HG03196 (cell line): ENCODE measurements at regions not wholly inside any gene's neighbourhood (a gene's known extent, or its start where the extent isn't known, plus 50 kb on each side); places are given as distances from the start of the nearest gene placed in this dataset.
"Not testable (repeated sequence)": the region's sequence is repeated elsewhere in the genome, so short reads cannot be mapped to it uniquely, and the experiment has no call there.

Experiments
- ATAC-seq: cut with Tn5 transposase; IDR thresholded peaks from one replicate; pipeline ENCODE4 v1.9.1; 2021; ENCODE audit not compliant: unreplicated experiment

DNA sequence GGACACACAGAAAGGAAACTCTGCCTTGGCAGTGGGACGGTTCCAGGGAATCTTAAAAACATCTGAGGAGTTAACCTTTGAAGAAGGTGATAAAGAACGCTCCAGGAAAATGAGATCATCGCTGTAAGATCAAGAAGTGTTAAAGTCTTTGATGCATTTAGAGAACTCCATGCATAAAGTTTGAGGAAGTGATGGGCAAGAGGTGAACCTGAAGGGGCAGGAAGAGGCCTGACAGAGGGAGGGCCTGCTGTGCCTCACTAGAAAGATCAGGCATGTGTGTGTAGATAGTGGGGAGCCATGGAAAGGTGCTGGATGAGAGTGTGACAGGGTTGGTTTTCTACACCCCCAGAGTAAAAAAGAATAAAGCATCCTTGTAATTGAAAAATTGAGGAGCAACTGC lies 889.2 kb downstream of the MCTP2 start:
- no peak for ATAC-seq

DNA sequence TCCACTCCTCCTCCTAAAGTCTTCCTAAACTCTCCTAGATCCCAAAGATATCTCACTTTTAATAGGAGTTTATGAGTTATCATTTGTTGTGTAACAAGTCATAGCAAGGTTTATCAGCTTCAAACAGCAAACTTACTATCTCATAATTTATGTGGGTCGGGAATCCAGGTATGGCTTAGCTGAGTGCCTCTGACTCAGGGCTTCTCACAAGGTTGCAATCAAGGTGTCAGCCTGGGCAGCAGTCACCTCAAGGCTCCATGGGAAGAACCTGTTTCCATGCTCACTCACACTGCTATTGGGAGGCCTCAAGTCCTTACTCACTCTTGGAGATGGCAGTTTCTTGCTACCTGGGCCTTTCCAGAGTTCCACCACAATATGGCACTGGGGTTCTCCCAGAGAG lies 889.8 kb downstream of the MCTP2 start:
- ATAC-seq, result no peak

DNA sequence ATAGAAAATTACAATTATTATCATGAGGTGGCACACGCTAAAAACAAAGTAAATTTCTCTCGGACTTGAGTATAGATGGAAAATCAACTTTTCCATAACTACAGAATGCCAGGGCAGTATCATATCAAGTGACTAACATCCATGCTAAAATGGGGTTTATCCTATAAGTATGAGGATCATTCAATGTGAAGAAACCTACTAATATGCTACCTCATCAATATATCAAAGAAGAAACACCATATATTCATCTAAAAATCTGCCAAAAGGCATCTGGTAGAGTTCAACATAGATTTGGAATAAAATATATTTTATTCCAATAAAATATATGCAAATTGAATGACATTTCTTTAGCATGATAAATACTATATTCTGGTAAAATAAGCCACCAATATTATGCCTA lies 894.4 kb downstream of the MCTP2 start:
- no peak for ATAC-seq

DNA sequence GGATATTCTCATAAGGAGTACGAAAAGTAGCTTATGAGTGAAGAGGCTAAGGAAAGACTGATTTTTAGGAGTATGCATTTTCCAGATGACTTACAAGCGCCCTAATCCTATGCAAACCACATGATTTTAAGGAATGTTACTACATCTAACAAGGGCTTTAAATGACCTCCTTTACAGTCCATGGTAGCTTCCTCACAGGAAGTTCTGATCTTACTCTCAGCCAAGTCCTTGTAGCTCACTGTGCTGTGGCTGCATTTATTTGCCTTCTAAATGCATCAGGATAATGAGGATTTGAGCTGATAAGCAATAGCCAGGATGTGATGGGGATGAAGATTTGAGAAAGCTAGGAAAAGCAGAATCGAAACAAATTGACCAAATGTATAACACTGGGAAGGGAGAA lies 896.0 kb downstream of the MCTP2 start:
- no peak for ATAC-seq

DNA sequence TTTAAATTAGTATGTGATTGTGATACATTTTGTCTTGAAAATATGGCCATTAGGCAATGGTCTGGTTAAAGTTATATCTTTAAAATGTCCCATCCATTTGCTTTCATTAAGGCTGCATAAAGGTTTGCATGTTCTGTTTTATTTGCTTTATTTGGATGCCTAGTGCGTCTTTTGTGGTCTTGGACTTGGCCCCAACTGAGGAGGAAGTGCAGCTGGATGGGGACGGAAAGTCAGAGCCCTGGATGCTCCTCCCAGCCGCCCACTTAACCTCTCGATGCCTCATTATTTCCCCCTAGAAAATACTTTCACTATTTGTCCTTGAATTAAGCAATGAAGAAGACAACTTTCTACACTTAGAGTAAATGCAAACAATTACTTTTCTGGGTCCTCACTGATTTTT lies 898.2 kb downstream of the MCTP2 start:
- no peak for ATAC-seq

DNA sequence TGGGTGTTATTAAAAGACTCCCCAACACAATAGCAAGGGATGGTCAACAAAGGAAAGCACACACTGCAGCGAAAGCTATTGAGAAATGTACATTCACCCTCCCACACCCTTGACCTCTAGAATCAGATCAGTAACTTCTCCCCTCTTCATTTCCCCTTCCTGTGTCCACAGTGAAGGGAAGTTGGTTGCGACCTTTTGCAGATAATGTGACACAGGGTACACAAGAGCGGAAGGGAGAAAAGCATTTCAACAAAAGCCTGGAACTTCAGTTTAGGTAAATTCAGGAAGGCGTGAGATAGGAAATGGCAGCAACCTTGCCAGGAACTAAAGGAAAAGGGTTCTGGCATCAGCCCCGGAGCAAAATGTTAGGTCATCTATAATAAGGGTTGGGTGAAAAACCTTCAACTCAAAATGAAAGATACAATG lies 899.8 kb downstream of the MCTP2 start:
- ATAC-seq, result no peak

DNA sequence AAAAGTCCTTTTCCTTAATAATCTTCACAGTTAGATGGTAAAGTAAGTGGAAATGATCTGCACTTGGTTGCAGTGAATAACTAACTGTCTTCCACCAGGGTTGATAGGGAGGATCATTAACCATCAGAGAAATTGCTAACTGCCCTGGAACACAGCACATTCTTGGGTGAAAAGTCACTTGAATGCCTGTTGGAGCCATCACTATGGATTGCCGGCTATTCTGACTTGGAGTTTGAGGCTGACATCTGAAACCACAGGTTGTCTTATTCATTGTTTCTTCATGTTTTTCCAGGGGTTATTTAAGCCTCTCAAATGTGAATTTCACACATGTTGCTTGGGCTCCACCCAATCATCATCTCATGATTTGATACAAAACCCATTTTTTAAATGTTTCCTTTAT lies 901.4 kb downstream of the MCTP2 start:
- ATAC-seq, result no peak

DNA sequence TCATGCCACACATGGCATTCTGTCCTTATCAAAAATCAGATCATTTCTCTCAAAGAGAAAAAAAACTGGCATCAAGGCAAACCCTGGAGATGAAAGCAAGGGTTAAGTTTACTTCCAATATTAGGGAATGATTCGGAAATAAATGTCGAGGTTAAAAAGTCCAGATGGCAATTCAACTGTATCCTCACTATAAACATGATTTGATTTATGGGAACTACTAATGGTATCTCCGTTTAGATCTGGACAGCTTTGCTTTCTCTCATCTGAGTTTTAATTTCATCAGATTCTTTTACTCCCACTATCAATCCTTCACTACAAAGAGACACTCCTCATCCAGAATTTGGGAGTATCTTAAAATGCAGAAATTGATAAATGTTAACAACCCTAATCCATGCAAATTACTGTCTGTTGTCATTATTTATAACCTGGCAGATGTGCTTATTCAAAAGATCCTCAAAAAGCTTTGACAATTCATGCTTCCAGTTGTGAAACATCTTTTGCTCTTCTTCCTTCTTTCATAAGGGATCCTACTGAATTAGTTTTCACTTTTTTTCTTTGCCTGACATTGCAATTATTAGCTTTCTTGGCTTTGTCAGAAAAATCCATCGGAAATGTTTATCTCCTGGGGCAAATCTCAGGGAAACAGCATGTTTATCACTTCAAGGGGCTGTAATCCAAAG lies 903.2 kb downstream of the MCTP2 start:
- no peak for ATAC-seq

DNA sequence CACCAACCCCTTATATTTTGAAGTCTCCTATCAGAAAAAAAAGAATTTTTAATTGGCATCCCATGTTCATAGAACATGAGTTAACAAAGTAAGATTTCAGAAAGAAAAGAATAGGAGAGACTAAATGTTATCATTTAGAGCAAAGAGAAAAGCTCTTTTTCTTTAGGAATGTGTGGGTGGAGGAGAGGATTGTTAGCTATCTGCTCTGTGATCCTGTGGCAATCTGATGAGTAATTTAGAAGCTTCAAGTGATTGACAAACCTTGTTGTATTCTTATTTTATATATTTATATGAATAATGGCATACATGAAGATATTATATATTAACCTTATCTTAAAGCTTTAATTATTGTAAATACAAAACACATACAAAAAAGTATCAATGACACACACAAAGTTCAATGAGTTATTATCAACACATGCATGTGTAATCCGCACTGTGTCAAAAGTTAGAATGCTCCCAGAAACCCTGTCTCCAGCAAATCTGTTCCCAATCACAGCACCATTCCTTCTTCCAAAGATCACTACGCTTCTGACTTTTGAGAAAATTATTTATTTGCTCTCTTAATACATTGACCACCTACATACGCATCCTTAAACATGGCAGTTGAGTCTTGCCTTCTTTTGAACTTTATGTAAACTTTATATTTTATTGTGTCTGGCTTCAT lies 907.4 kb downstream of the MCTP2 start:
- no peak for ATAC-seq

DNA sequence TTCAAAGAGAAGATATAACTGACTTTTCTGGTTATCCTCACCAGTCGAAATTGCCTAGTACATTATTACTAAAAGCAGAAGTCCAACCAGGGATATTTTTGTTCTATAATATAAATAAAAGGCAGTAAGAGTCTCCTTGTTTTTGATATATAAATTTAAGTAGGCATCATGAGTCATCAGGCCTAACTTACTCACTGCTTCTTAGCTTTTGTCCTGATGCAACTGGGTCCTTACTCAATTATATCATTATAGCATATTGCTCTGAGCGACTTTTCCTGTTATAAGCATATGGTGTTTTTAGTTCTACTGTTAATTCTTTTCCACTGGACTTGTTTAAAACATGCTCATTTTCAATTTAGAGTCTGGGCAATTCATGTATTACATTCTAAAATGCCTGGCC lies 910.1 kb downstream of the MCTP2 start:
- ATAC-seq, result no peak

DNA sequence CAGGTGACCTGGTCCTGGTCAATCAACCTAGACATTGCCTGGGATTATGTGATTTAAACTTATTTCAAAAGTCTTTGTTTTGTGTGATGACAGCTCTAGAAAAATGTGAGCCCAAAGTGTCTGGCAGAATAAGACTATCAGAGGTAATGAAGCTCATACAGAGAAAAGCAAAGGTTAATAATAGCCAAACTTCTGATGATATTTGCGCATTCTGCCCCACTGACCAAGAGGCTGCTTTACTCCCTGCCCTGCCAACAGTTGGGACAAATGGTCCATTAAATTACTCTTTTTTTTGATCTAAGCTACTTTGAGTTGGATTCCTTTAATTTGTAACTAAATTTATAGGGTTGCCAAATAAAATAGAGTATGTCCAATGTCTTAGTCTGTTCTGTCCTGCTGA lies 911.2 kb downstream of the MCTP2 start:
- ATAC-seq, result no peak

DNA sequence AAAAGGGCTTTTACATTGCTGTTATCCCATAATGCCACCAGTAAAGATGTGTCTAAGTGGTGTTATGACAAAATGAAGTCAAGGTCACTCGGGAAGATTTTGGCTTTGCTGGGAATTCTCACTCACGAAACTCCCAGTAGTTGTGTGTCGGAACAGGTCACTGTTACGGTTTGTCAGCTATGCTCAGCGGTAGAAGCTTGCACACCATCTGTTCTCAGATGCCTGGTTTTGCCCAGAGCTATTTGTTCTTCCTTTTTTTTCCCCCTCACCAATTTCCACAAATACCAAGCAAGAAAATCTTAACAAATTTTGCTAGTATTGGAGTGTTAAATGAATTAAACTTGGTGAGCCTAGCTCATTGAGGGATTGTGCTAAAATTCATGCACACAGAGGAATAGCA lies 915.1 kb downstream of the MCTP2 start:
- no peak for ATAC-seq

DNA sequence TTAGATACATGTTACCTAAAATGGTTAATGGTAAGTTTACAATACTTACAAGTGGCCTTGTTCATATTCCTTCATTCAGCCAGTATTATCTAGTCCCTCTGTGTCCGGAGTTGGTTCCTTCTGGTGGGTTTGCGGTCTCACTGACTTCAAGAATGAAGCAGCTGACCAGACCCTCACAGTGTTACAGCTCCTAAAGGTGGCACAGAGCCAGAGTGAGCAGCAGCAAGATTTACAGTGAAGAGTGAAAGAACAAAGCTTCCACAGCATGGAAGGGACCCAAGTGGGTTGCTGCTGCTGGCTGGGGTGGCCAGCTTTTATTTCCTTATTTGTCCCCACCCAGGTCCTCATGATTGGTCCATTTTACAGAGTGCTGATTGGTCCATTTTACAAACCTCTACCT lies 916.8 kb downstream of the MCTP2 start:
- ATAC-seq, result no peak

DNA sequence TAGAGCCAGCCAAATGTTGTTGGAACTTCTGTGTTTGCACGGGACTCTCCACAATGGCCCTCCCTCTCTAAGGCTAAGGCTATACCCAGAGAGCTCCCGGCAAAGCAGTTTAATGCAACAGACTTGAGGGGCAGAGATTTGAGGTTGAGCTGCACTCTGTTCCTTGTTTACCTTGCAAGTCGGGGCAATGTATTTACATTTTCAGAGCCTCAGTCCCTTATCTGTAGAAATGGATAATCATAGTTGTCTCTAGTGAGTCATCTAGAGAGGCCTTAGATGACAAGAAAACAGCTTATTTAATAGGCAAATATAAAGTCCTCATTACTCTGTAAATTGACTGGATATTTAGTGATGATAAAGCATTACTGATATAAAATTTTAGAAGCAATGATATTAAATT lies 917.7 kb downstream of the MCTP2 start:
- ATAC-seq, result no peak

DNA sequence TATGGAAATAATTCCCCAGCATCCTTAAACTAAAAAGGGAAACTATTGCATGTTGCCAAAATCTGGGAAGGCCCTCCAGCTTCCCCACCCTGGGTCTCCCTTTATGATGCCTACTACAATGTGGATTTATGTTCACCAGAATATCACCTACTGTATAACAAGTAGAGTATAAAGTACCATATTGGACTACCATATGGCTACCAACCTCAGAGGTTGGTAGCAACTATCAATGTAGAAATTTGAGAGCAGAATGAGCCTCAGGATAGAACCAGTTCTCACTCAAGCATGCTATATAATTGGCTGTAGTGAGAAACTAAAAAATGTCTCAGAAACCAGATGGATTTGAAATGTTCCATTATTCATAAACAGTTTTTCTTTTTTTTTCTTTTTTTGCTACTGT lies 918.4 kb downstream of the MCTP2 start:
- ATAC-seq, result no peak

DNA sequence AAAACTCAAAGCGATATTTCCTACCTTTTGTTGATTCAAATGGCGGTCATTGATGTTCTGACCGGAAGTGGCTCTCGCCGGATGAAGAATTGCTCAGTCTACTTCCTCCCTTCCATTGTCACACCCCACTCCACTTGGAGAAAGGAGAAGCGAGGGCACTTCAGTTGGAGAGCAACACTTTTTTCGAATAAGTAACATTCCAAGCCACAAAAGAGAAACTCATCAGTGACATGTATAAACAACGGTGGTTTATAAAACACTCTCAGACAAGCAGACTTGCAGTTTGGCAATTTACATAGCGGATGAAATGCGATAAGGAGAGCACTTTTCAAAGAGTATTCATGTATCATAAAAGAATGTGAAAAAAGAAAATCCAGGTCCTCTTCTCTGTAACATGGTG lies 919.1 kb downstream of the MCTP2 start:
- ATAC-seq, result no peak

DNA sequence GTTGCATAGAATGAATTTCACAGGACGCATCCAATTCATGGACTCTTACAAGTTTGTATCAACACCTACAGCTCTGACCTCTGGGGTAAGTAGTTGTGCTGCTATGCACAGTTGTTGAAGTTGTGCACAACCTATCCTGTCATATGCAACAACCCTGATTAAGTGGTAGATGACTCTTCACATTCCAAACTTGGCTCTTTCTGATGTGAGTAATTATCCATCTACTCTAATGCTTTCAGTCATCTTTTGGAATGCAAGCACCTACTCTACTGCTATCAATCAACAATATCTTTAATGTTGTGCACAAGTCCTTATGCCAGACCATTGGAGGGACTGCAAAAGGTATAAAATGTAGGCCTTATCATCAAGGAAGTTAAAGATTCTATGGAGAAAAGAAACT lies 921.4 kb downstream of the MCTP2 start:
- no peak for ATAC-seq

DNA sequence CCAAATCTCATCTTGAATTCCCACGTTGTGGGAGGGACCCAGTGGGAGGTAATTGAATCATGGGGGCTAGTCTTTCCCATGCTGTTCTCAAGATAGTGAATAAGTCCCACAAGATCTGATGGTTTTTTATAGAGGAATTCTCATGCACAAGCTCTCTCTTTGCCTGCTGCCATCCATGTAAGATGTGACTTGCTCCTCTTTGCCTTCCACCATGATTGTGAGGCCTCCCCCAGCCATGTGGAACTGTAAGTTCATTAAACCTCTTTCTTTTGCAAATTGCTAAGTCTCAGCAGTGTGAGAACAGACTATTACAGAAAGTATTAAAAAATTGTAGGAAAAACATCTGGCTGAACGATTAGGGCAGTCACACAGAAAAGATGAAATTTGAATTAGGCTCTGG lies 921.8 kb downstream of the MCTP2 start:
- not testable (repeated sequence) for ATAC-seq

DNA sequence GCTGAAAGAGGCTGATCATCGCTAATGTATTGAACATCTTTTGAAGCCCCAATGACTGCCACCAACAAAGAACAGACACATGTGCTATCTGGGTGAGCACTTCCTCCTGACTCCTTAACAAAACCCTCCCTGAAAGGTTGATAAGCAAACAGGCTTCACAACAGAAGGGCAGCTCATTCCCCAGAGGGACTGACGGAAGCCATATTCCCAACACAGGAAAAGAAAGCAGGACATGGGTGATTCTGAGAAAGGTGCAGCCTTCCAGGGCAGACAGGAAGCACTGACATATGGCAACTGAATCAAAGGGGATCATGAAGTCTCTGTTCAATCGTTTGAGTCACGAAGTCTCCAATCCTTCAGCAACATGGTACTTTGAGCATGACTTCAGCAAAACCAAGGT lies 929.0 kb downstream of the MCTP2 start:
- no peak for ATAC-seq

DNA sequence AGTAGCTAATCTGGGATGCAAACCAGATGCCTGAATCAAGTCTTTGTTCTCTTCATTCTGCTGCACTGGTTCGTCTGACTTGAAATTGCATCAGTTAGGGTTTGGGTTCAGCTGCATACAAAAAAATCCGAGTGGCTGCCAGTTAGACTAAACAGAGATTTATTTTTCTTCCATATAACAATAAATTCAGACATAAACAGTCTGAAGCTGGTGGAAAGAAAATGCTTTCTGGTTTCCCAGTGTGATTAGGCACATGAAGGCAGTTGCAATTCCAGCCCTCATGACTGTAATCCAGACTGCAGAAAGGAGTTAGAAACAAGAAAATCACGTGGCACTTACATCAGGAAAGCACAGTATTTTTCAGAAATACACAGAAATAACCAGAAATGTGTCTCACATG lies 930.7 kb downstream of the MCTP2 start:
- no peak for ATAC-seq

DNA sequence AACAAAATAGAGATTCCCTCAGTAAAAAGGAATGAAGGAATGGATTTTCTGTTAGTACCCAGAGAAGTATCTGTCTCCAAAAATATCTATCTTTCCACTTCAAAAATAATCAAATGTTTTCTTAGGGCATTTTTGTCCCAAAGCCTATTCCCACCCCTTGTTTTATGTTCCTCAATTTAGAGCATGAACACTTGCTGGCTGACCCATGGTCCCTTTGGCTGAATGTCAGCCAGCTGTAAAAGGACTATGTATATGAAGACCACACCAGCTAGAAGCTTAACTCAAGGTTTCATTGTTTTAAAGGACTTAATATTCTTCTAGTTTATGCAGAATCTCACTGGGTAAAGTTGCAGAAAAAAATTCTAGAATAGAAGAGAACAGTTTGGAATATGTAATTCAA lies 931.2 kb downstream of the MCTP2 start:
- no peak for ATAC-seq

DNA sequence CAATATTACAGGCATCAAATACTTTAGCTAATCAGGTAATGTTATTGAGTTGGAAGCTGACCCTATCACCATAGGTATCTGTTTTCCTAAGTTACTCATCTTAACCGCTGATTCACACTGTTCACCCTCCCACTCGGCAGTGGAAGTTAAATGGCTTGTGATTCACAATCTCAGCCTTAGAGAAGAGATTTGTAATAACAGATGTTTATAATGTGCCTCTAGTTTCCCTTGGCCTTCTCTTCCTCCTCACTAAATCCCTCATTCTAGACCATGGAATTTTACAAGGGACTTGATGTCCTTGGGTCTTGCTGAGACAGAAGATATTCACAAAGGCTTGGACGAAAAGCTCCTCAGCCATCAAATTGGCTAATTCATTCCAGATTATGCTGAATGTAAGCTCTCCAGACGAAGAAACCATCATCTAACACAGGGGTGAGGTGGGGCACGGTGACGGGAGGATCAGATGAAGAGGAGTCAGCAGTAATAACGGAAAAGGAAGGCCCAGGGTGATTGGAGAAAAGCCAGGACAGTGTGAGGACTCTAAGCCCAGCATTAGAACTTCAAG lies 931.7 kb downstream of the MCTP2 start:
- no peak for ATAC-seq

DNA sequence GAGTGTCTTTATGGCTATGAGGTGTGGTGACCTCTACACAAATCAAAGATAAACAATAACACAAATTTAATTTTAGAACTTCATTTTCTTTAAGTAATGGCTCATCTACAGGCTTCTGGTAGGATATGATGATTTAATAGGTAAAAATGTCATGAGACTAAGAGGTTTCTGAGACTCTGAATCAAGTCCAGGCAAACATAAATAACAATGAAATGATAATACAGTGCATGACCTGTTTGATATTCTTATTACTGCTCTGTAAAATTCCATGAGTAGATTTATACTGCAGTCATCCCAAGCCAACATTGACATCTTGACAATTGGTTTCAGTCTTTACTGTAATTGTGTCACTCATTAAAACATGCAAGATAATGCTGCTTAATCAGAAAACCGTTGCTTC lies 936.8 kb downstream of the MCTP2 start:
- no peak for ATAC-seq
